Body of pancreas (tissue), 4 donors: ENCODE measurements at regions not wholly inside any gene's neighbourhood (a gene's known extent, or its start where the extent isn't known, plus 50 kb on each side); places are given as distances from the start of the nearest gene placed in this dataset.

Experiments used
- ATAC-seq: fragments of 150-250 bp; one replicate; pipeline ENCODE4 v1.9.1; 2016
- DNase-seq, 4 donors: peaks; one replicate each; pipeline ENCODE4 v3.0.0-alpha.2; 2019
- H3K27ac ChIP-seq, 4 donors: fragments of 200-600 bp; sonication (generic); 1 replicate in 3 of 4; 2 replicates in 1 of 4; pipeline versions ENCODE4 v1.5.1 to v1.6.1; 2016 to 2019; ENCODE audit warnings: mild to moderate bottlenecking in 1 of 4, mixed read lengths in 1 of 4, moderate library complexity in 1 of 4
- H3K27me3 ChIP-seq, 2 donors: fragments of 200-600 bp; sonication (generic); one replicate each; pipeline ENCODE4 v1.6.0; 2016; ENCODE audit warnings: mild to moderate bottlenecking in 1 of 2
- H3K36me3 ChIP-seq, 2 donors: fragments of 200-600 bp; sonication (generic); replicated peaks in 1 of 2; 2 replicates each; pipeline ENCODE4 v1.5.1; 2016; ENCODE audit warnings: low read depth in 2 of 2; ENCODE audit not compliant: insufficient read depth in 1 of 2
- H3K4me1 ChIP-seq: fragments of 200-600 bp; sonication (generic); one replicate; pipeline ENCODE4 v1.6.0; 2016
- H3K4me3 ChIP-seq, 2 donors: fragments of 200-600 bp; sonication (generic); 1 replicate in 1 of 2; 2 replicates in 1 of 2; pipeline ENCODE4 v1.5.1; 2016 to 2019
- H3K9me3 ChIP-seq, 3 donors: fragments of 200-600 bp; sonication (generic); 1 replicate in 2 of 3; 2 replicates in 1 of 3; pipeline ENCODE4 v1.5.1; 2016
- POLR2A ChIP-seq, 3 donors: fragments of 450-650 bp; IDR thresholded peaks; one replicate each; pipeline ENCODE4 v1.6.1; 2016; ENCODE audit warnings: antibody characterized with exemption in 3 of 3, mild to moderate bottlenecking in 2 of 3
- WGBS, 2 donors: methylation state at CpG; one replicate each; pipeline ENCODE4 v1.1.5; 2017; 5-methylcytosine and 5-hydroxymethylcytosine counted together
- intact Hi-C: fragments of 100-400 bp; cut with DNase I; formaldehyde crosslinking; loops from one replicate; pipeline ENCODE4 v1.15.1; 2023
- TF ChIP-seq, protein P1 (sequence below), 7 experiments: fragments of 450-650 bp in 4 of 7; fragments of 200-600 bp in 3 of 7; sonication (generic) in 3 of 7; IDR thresholded peaks; one replicate each; pipeline ENCODE4 v1.5.1; 2016 to 2019; ENCODE audit warnings: antibody characterized with exemption in 7 of 7

DNA sequence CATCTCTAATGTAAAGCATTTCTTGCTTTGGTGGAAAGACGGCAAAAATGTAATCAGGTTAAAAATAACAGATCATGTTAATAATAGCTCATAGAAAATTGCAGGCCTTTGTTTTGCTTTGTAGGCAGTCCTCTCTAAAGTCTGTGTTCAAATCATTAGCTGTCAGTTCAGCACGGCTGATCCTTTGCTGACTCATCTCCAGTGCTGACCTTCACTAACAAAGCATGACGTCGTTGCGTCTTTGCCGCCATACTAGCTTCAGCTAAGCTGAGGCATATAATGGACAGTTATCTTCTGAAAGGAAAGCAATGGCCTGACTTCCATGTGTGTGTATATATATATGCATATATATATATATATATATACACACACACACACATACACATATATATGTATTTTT is 984.6 kb downstream of the CDY2B start:
- Histone ChIP-seq H3K27me3 (no peaks in the 10 kb centered on the region), H3K36me3 (no peaks in the 10 kb centered on the region), H3K27ac (no peak overlapping the region), H3K9me3 (no peaks in the 10 kb centered on the region), H3K4me1 (no peaks in the 10 kb centered on the region), H3K4me3 (no peak overlapping the region)
- DNase-seq (no peak), ATAC-seq (no peak)
- TF ChIP-seq, protein P1, sequence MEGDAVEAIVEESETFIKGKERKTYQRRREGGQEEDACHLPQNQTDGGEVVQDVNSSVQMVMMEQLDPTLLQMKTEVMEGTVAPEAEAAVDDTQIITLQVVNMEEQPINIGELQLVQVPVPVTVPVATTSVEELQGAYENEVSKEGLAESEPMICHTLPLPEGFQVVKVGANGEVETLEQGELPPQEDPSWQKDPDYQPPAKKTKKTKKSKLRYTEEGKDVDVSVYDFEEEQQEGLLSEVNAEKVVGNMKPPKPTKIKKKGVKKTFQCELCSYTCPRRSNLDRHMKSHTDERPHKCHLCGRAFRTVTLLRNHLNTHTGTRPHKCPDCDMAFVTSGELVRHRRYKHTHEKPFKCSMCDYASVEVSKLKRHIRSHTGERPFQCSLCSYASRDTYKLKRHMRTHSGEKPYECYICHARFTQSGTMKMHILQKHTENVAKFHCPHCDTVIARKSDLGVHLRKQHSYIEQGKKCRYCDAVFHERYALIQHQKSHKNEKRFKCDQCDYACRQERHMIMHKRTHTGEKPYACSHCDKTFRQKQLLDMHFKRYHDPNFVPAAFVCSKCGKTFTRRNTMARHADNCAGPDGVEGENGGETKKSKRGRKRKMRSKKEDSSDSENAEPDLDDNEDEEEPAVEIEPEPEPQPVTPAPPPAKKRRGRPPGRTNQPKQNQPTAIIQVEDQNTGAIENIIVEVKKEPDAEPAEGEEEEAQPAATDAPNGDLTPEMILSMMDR (IDR thresholded peaks at IDR 0.05), result no peak
- no peak for TF ChIP-seq POLR2A (IDR thresholded peaks at IDR 0.05)
- WGBS, 2 donors, result 86 to 89% methylated on average over 6 of the region's 6 CpGs
- intact Hi-C loops, result no loop called here

- no peak overlapping the region for H3K27ac ChIP-seq
- TF ChIP-seq POLR2A (IDR thresholded peaks at IDR 0.05), result no peak
- TF ChIP-seq, protein P1 (IDR thresholded peaks at IDR 0.05), result no peak
- H3K4me3 ChIP-seq, result no peak overlapping the region
- WGBS, 2 donors, result 58 to 64% methylated on average over 2 of the region's 2 CpGs
- DNase-seq, result no peak
- no peaks in the 10 kb centered on the region for H3K36me3 ChIP-seq
- no peaks in the 10 kb centered on the region for H3K4me1 ChIP-seq
- no peak for ATAC-seq
- intact Hi-C loops, result no loop called here
- H3K9me3 ChIP-seq, result no peaks in the 10 kb centered on the region
- H3K27me3 ChIP-seq, result no peaks in the 10 kb centered on the region
Measured at GRCh38 chrY:16887116-16887515, 992.9 kb downstream of the CDY2B start.

DNA sequence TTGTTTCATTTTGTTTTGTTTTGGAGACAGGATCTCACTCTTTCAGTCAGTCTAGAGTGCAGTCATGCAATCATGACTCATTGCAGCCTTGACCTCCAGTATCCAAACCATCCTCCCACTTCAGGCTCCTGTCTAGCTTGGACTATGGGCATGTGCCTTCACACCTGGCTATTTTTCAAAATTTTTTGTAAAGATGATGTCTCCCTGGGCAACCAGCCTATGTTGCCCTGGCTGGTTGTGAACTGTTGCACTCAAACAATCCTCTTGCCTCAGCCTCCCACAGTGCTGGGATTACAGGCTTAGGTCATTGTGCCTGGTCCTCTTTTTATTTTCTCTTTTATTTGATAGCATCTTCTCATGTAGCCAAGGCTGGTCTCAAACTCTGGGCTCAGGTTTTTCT is 1019.3 kb downstream of the CDY2B start:
- no peak for ATAC-seq
- no peak for TF ChIP-seq POLR2A (IDR thresholded peaks at IDR 0.05)
- TF ChIP-seq, protein P1 (IDR thresholded peaks at IDR 0.05), result no peak

DNA sequence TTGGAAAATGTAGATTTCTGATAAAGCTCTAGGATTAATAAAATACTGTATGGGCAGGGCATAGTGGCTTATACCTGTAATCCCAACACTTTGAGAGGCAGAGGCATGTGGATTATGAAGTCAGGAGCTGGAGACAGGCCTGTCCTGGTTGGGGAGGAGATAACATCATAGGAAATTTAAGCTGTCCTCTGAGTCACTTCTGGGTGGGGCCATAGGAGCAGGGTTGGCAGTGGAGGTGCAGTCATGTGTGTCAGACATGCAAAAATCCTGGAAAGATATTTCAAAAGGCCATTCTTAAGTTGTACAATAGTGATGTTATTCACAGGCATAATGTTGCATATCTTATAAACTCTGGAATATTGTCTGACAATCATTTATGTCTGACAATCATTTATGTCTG is 1038.5 kb downstream of the CDY2B start:
- Histone ChIP-seq H3K27me3 (no peaks in the 10 kb centered on the region), H3K27ac (no peak overlapping the region), H3K9me3 (no peaks in the 10 kb centered on the region), H3K4me3 (no peak overlapping the region), H3K36me3 (no peaks in the 10 kb centered on the region), H3K4me1 (no peaks in the 10 kb centered on the region)
- intact Hi-C loops, result no loop called here
- TF ChIP-seq, protein P1 (IDR thresholded peaks at IDR 0.05), result no peak
- TF ChIP-seq POLR2A (IDR thresholded peaks at IDR 0.05), result no peak
- ATAC-seq (no peak), DNase-seq (no peak)

More for the DNA sequence above, 1019.3 kb downstream of the CDY2B start:
- H3K4me1 ChIP-seq, result no peaks in the 10 kb centered on the region
- intact Hi-C loops, result no loop called here
- no peak for DNase-seq
- no peaks in the 10 kb centered on the region for H3K27me3 ChIP-seq
- no peaks in the 10 kb centered on the region for H3K9me3 ChIP-seq
- H3K4me3 ChIP-seq, result no peak overlapping the region
- no peaks in the 10 kb centered on the region for H3K36me3 ChIP-seq
- H3K27ac ChIP-seq, result no peak overlapping the region

GRCh38 chrY:16835206-16835605 is 1044.8 kb downstream of the CDY2B start:
- Histone ChIP-seq H3K9me3 (no peaks in the 10 kb centered on the region), H3K36me3 (no peaks in the 10 kb centered on the region), H3K27me3 (no peaks in the 10 kb centered on the region), H3K4me3 (no peak overlapping the region), H3K4me1 (no peaks in the 10 kb centered on the region), H3K27ac (no peak overlapping the region)
- DNase-seq, result no peak
- intact Hi-C loops, result no loop called here
- TF ChIP-seq POLR2A (IDR thresholded peaks at IDR 0.05), result no peak
- 79 to 83% methylated on average over 2 of the region's 2 CpGs for WGBS, 2 donors
- ATAC-seq, result no peak
